ENCODE measurements at regions not wholly inside any gene's neighbourhood (a gene's known extent, or its start where the extent isn't known, plus 50 kb on each side); places are given as distances from the start of the nearest gene placed in this dataset.

DNA sequence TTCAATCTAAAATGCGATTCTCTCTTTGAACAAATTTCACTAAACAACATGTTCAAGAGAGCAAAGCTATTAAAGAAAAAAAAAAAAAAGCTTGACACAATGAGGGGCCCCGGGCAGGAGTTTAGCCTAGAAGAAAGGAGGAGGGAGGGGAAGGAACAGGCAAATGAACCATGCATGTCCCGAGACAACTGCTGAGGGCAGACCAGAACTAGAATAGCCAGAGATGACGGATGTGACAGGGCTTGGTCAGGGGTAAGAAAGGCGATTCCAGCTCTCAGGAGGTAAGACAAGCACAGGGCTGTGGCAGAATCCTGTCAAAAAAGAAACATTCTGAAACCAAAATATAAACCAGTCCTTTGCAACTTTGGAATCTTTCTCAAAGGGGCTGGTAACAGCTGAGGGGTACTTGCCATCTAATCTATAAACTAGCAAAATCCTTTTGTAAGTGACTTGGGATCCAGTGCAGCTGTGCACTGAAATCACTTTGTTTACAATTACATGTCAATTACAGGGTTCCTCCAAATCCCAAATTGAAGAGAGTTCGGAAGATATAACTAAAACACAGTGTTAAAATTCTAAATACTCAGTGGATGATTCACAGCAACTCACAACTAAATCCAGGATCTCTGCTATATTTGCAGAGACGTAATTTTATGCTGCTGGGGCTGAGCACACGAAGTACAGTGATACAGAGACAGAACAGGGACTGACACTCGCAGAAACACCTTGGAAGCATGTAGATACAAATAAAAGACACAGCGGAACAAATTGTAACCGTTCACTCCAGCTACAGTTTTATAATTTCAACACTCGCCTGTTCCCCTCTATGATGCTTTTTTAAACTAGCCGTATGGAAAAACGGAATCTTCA is 567.4 kb upstream of the ZFHX3 start:
- TF ChIP-seq EZH2 (IDR thresholded peaks at IDR 0.05; ENCODE audit: low read depth, unreplicated experiment): no peak
- TF ChIP-seq, protein P1, sequence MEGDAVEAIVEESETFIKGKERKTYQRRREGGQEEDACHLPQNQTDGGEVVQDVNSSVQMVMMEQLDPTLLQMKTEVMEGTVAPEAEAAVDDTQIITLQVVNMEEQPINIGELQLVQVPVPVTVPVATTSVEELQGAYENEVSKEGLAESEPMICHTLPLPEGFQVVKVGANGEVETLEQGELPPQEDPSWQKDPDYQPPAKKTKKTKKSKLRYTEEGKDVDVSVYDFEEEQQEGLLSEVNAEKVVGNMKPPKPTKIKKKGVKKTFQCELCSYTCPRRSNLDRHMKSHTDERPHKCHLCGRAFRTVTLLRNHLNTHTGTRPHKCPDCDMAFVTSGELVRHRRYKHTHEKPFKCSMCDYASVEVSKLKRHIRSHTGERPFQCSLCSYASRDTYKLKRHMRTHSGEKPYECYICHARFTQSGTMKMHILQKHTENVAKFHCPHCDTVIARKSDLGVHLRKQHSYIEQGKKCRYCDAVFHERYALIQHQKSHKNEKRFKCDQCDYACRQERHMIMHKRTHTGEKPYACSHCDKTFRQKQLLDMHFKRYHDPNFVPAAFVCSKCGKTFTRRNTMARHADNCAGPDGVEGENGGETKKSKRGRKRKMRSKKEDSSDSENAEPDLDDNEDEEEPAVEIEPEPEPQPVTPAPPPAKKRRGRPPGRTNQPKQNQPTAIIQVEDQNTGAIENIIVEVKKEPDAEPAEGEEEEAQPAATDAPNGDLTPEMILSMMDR (conservative IDR thresholded peaks at IDR 0.05; ENCODE audit: low read depth in 2 of 2): no peak
- no peak for TF ChIP-seq EZH2phosphoT487 (IDR thresholded peaks at IDR 0.05; ENCODE audit: unreplicated experiment)
- TF ChIP-seq, protein P2, sequence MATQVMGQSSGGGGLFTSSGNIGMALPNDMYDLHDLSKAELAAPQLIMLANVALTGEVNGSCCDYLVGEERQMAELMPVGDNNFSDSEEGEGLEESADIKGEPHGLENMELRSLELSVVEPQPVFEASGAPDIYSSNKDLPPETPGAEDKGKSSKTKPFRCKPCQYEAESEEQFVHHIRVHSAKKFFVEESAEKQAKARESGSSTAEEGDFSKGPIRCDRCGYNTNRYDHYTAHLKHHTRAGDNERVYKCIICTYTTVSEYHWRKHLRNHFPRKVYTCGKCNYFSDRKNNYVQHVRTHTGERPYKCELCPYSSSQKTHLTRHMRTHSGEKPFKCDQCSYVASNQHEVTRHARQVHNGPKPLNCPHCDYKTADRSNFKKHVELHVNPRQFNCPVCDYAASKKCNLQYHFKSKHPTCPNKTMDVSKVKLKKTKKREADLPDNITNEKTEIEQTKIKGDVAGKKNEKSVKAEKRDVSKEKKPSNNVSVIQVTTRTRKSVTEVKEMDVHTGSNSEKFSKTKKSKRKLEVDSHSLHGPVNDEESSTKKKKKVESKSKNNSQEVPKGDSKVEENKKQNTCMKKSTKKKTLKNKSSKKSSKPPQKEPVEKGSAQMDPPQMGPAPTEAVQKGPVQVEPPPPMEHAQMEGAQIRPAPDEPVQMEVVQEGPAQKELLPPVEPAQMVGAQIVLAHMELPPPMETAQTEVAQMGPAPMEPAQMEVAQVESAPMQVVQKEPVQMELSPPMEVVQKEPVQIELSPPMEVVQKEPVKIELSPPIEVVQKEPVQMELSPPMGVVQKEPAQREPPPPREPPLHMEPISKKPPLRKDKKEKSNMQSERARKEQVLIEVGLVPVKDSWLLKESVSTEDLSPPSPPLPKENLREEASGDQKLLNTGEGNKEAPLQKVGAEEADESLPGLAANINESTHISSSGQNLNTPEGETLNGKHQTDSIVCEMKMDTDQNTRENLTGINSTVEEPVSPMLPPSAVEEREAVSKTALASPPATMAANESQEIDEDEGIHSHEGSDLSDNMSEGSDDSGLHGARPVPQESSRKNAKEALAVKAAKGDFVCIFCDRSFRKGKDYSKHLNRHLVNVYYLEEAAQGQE (IDR thresholded peaks at IDR 0.05; ENCODE audit: unreplicated experiment): no peak
- TF ChIP-seq CREB1 (CRISPR knock-in tag; IDR thresholded peaks at IDR 0.05; ENCODE audit: low read depth): no peak
- TF ChIP-seq POLR2AphosphoS5 (IDR thresholded peaks at IDR 0.05; ENCODE audit: low read depth): no peak
- no peak for TF ChIP-seq ZNF114 (CRISPR knock-in tag; IDR thresholded peaks at IDR 0.05)
